Neural crest cell (in vitro differentiated cells): ENCODE measurements at regions not wholly inside any gene's neighbourhood (a gene's known extent, or its start where the extent isn't known, plus 50 kb on each side); places are given as distances from the start of the nearest gene placed in this dataset.

Experiments
- DNase-seq: peaks from one replicate; pipeline ENCODE4 v3.0.0; 2021; ENCODE audit warnings: low read depth, mixed read lengths, low spot score
- H3K27ac Mint-ChIP-seq: one replicate; pipeline ENCODE4 v1.8.0; 2021; ENCODE audit warnings: mild to moderate bottlenecking, mixed read lengths; ENCODE audit not compliant: unreplicated experiment
- H3K27me3 Mint-ChIP-seq: 2 replicates; pipeline ENCODE4 v1.8.0; 2021; ENCODE audit warnings: low read depth, mild to moderate bottlenecking, mixed read lengths
- H3K36me3 Mint-ChIP-seq: 2 replicates; pipeline ENCODE4 v1.8.0; 2021; ENCODE audit warnings: low read depth, mild to moderate bottlenecking, mixed read lengths
- H3K4me1 Mint-ChIP-seq: 2 replicates; pipeline ENCODE4 v1.8.0; 2021; ENCODE audit warnings: mixed read lengths
- H3K4me3 Mint-ChIP-seq: one replicate; pipeline ENCODE4 v1.8.0; 2021; ENCODE audit warnings: mild to moderate bottlenecking, mixed read lengths
- H3K9me3 Mint-ChIP-seq: 2 replicates; pipeline ENCODE4 v1.8.0; 2021; ENCODE audit warnings: mixed read lengths
- TF ChIP-seq, protein P1 (sequence below): fragments of 200-600 bp; sonication (generic); conservative IDR thresholded peaks from 2 replicates; pipeline ENCODE4 v1.5.0; 2021; ENCODE audit warnings: antibody characterized with exemption, mild to moderate bottlenecking

DNA sequence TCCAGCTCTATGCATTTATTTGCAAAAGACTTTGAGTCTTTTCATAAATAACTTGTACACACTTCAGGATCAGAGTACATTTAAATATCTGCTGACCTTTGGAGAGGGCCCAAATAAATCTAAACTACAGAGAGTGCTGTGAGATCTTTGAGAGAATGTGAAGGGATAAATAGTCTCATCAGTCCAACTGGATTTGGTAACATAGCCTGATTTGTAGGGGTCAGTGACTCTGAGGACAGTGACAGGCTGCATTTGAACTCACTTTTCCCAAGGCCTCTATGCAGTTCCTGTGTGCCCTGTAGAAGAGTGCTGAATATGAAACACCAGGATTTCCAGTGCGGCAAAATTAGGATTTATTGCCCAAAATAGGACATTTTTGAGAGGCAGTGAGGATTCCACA, 136.2 kb downstream of the ZPLD1 start:
- TF ChIP-seq, protein P1, sequence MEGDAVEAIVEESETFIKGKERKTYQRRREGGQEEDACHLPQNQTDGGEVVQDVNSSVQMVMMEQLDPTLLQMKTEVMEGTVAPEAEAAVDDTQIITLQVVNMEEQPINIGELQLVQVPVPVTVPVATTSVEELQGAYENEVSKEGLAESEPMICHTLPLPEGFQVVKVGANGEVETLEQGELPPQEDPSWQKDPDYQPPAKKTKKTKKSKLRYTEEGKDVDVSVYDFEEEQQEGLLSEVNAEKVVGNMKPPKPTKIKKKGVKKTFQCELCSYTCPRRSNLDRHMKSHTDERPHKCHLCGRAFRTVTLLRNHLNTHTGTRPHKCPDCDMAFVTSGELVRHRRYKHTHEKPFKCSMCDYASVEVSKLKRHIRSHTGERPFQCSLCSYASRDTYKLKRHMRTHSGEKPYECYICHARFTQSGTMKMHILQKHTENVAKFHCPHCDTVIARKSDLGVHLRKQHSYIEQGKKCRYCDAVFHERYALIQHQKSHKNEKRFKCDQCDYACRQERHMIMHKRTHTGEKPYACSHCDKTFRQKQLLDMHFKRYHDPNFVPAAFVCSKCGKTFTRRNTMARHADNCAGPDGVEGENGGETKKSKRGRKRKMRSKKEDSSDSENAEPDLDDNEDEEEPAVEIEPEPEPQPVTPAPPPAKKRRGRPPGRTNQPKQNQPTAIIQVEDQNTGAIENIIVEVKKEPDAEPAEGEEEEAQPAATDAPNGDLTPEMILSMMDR: no peak
- no peaks in the 10 kb centered on the region for H3K36me3 Mint-ChIP-seq
- no peak overlapping the region for H3K27ac Mint-ChIP-seq
- no peaks in the 10 kb centered on the region for H3K9me3 Mint-ChIP-seq
- H3K4me3 Mint-ChIP-seq: no peak overlapping the region
- DNase-seq: no peak
- H3K27me3 Mint-ChIP-seq: no peaks in the 10 kb centered on the region
- no peaks in the 10 kb centered on the region for H3K4me1 Mint-ChIP-seq

DNA sequence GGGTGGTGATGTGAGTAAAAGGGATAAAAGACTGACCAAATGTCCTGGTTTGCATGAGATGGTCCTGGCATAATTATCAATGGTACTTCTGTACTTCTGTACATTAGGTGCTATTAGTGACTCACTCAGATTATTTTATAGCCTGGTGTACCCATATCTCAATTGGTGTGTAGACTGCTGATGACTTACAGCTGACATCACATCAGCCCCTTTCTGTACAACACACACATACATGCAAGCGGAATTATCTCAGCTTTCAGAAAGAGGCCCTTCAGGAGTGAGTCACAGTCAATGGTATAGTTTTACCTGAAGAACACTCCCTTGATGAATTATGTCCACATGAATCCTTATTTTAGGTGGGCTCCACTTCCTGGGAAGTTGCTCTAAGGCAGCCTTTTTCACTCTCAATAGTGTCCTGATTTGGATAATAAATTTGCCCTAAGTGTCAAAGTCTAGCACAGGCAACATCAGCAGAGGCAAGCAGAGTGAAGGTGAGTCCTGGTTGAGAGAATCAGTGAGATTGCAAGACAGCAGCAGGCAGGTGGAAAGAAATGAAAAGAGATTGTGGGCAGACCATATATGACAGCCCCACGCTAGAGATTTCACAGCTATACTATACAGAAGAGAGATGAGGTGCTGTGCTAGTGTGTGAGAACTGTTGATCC, 137.0 kb downstream of the ZPLD1 start:
- no peak for DNase-seq
- Mint-ChIP-seq H3K4me3 (no peak overlapping the region), H3K36me3 (no peaks in the 10 kb centered on the region), H3K9me3 (no peaks in the 10 kb centered on the region), H3K27me3 (no peaks in the 10 kb centered on the region), H3K27ac (no peak overlapping the region), H3K4me1 (no peaks in the 10 kb centered on the region)
- TF ChIP-seq, protein P1: no peak

- Mint-ChIP-seq H3K36me3 (no peaks in the 10 kb centered on the region), H3K27me3 (peaks cover 4% of the 10 kb centered on the region), H3K27ac (no peak overlapping the region), H3K4me1 (no peaks in the 10 kb centered on the region), H3K9me3 (no peaks in the 10 kb centered on the region), H3K4me3 (no peak overlapping the region)
- no peak for DNase-seq
- TF ChIP-seq, protein P1: no peak
These were observed 138.7 kb downstream of the ZPLD1 start for GRCh38 chr3:102573483-102574028.

GRCh38 chr3:102574355-102574754, 139.5 kb downstream of the ZPLD1 start:
- Mint-ChIP-seq H3K27me3 (peaks cover 4% of the 10 kb centered on the region), H3K4me3 (no peak overlapping the region), H3K27ac (no peak overlapping the region), H3K4me1 (no peaks in the 10 kb centered on the region), H3K36me3 (no peaks in the 10 kb centered on the region), H3K9me3 (no peaks in the 10 kb centered on the region)
- TF ChIP-seq, protein P1: no peak
- DNase-seq: no peak

DNA sequence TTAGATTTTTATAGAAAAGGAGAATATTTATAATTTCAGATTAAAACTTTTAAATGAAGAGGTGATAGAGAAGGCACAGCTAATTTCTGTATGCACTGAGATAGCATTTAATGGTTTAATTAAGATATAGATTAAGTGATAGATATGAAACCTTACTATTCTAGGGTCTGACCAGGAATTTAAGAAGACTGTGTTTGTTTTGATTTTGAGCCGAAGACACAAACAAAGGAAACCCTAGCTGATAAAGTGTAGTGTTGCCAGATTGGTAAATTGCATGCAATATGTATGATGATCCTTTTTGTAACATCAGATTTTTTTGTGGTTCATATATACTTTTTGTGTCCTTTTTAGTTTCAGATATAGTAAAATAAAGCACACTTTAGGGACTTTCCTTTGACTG, 141.8 kb downstream of the ZPLD1 start:
- no peak for DNase-seq
- Mint-ChIP-seq H3K36me3 (no peaks in the 10 kb centered on the region), H3K4me1 (no peaks in the 10 kb centered on the region), H3K9me3 (no peaks in the 10 kb centered on the region), H3K4me3 (no peak overlapping the region), H3K27me3 (peaks cover 4% of the 10 kb centered on the region), H3K27ac (no peak overlapping the region)
- TF ChIP-seq, protein P1: no peak
